ENCODE measurements at regions not wholly inside any gene's neighbourhood (a gene's known extent, or its start where the extent isn't known, plus 50 kb on each side); places are given as distances from the start of the nearest gene placed in this dataset.

- CTCF ChIA-PET, result interaction anchor here (0.6 to 3.4 kb wide), 3 partner anchors 9 to 218 kb away, joined by 3 to 19 read pairs (median 4); no protein-coding TSS in a partner anchor
- Histone ChIP-seq H3K9me3 (replicated peaks; ENCODE audit: control insufficient read depth, insufficient read depth, low read length) (no peaks in the 10 kb centered on the region), H3K4me2 (ENCODE audit: control insufficient read depth, insufficient read depth) (no peak overlapping the region), H3K4me3 (no peak overlapping the region), H2AFZ (ENCODE audit: control insufficient read depth, low read depth, low read length) (no peak overlapping the region), H3K27ac (ENCODE audit: control insufficient read depth, insufficient read depth) (no peak overlapping the region), H3K79me2 (ENCODE audit: control insufficient read depth, insufficient read depth, low read length) (no peaks in the 10 kb centered on the region), H4K20me1 (ENCODE audit: control insufficient read depth, insufficient read depth) (no peaks in the 10 kb centered on the region), H3K27me3 (replicated peaks in 1 of 2; ENCODE audit: control insufficient read depth in 2 of 2, insufficient read depth in 2 of 2, low read length in 1 of 2) (no peaks in the 10 kb centered on the region), H3K9ac (ENCODE audit: control insufficient read depth, insufficient read depth, low read length) (no peak overlapping the region), H3K36me3 (ENCODE audit: control insufficient read depth in 2 of 2, insufficient read depth in 2 of 2, low read length in 1 of 2) (no peaks in the 10 kb centered on the region), H3K4me1 (ENCODE audit: control insufficient read depth, insufficient read depth, low read length) (peaks cover 14% of the 10 kb centered on the region)
- RAD21 ChIA-PET (ENCODE audit: unreplicated experiment), result no interaction called here
- POLR2A ChIA-PET, result no interaction called here
- ATAC-seq (no peak), FAIRE-seq (no peak), DNase-seq (ENCODE audit: low read depth, low spot score) (no peak)
- BruUV-seq (replicated peaks), result no TSS peak
- SMC1A ChIA-PET (ENCODE audit: uncharacterized antibody, unreplicated experiment), result no interaction called here
- intact Hi-C loops (cut with micrococcal nuclease; ENCODE audit: unreplicated experiment), result no loop called here
- TF ChIP-seq, protein P1, sequence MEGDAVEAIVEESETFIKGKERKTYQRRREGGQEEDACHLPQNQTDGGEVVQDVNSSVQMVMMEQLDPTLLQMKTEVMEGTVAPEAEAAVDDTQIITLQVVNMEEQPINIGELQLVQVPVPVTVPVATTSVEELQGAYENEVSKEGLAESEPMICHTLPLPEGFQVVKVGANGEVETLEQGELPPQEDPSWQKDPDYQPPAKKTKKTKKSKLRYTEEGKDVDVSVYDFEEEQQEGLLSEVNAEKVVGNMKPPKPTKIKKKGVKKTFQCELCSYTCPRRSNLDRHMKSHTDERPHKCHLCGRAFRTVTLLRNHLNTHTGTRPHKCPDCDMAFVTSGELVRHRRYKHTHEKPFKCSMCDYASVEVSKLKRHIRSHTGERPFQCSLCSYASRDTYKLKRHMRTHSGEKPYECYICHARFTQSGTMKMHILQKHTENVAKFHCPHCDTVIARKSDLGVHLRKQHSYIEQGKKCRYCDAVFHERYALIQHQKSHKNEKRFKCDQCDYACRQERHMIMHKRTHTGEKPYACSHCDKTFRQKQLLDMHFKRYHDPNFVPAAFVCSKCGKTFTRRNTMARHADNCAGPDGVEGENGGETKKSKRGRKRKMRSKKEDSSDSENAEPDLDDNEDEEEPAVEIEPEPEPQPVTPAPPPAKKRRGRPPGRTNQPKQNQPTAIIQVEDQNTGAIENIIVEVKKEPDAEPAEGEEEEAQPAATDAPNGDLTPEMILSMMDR (IDR thresholded peaks at IDR 0.05 in 2 of 3, conservative IDR thresholded peaks at IDR 0.05 in 1 of 3; ENCODE audit: control insufficient read depth in 2 of 3, extremely low read depth in 1 of 3, insufficient read depth in 1 of 3, low read depth in 3 of 3, low read length in 3 of 3), result no peak
- no peak for TF ChIP-seq CBX5 (IDR thresholded peaks at IDR 0.05; ENCODE audit: low read depth)
- no peak for TF ChIP-seq CUX1 (IDR thresholded peaks at IDR 0.05; ENCODE audit: insufficient replicate concordance, low read depth, low read length)
- TF ChIP-seq NFIC (IDR thresholded peaks at IDR 0.05; ENCODE audit: low read depth, low read length), result no peak
- TF ChIP-seq MXI1 (IDR thresholded peaks at IDR 0.05; ENCODE audit: low read depth, low read length), result no peak
- TF ChIP-seq ZZZ3 (IDR thresholded peaks at IDR 0.05; ENCODE audit: control insufficient read depth, insufficient read length, low read depth), result no peak
- no peak for TF ChIP-seq LARP7 (IDR thresholded peaks at IDR 0.05)
- 34% methylated on average over 4 of the region's 4 CpGs for WGBS (ENCODE audit: insufficient coverage, insufficient replicate concordance, low lambda C conversion rate, missing lambda C conversion rate)
- in situ Hi-C loops (cut with MboI), result no loop called here
These were observed 56.5 kb upstream of the MEDAG start for GRCh38 chr13:30849611-30850010.

All from GM12878 (cell line).